LNCAP (cell line): ENCODE measurements at regions not wholly inside any gene's neighbourhood (a gene's known extent, or its start where the extent isn't known, plus 50 kb on each side); places are given as distances from the start of the nearest gene placed in this dataset.

ENCODE experiments used
- CTCF ChIP-seq: fragments of 450-650 bp; IDR thresholded peaks from 2 replicates; pipeline ENCODE4 v1.5.1; 2017; ENCODE audit warnings: mild to moderate bottlenecking

GRCh38 chr7:7044806-7045205 is 137.5 kb upstream of the C1GALT1 start:
- TF ChIP-seq CTCF = no peak

GRCh38 chr7:7048213-7048612 is 134.1 kb upstream of the C1GALT1 start:
- no peak for TF ChIP-seq CTCF

- no peak for TF ChIP-seq CTCF
These were observed 131.0 kb upstream of the C1GALT1 start for GRCh38 chr7:7051206-7051877.

GRCh38 chr7:7054252-7054830 is 128.0 kb upstream of the C1GALT1 start:
- TF ChIP-seq CTCF = no peak

- no peak for TF ChIP-seq CTCF
These were observed 121.3 kb upstream of the C1GALT1 start for GRCh38 chr7:7060828-7061599.

GRCh38 chr7:7077945-7078344 is 104.4 kb upstream of the C1GALT1 start:
- TF ChIP-seq CTCF = no peak

- no peak for TF ChIP-seq CTCF
These were observed 101.5 kb upstream of the C1GALT1 start for GRCh38 chr7:7080802-7081201.
